A673 (cell line): ENCODE measurements at regions not wholly inside any gene's neighbourhood (a gene's known extent, or its start where the extent isn't known, plus 50 kb on each side); places are given as distances from the start of the nearest gene placed in this dataset.

ENCODE experiments used
- CTCF ChIP-seq: fragments of 300-800, 200-600 bp; sonication (generic); conservative IDR thresholded peaks from 2 replicates; pipeline ENCODE4 v1.5.1; 2017; ENCODE audit warnings: low read depth, mild to moderate bottlenecking, antibody characterized with exemption, low read length, moderate library complexity, mixed read lengths
- EZH2 ChIP-seq: fragments of 200-600 bp; sonication (generic); IDR thresholded peaks from 2 replicates; pipeline ENCODE4 v1.6.1; 2017; ENCODE audit warnings: borderline replicate concordance, low read depth, mild to moderate bottlenecking, mixed read lengths, antibody characterized with exemption, low read length; ENCODE audit not compliant: poor library complexity, severe bottlenecking

- TF ChIP-seq CTCF (0 out of 2 replicates have a peak, but pooled peaks have one; percentile 24), EZH2 (no peak)
Measured at GRCh38 chr10:21015851-21016250, 118.7 kb upstream of the NEBL start.
